K562 (cell line): ENCODE measurements at regions not wholly inside any gene's neighbourhood (a gene's known extent, or its start where the extent isn't known, plus 50 kb on each side); places are given as distances from the start of the nearest gene placed in this dataset.

Source experiments
- BRD9 ChIP-seq: fragments of 450-650 bp; IDR thresholded peaks from 2 replicates; pipeline ENCODE4 v1.6.1; 2018; ENCODE audit warnings: low read depth; ENCODE audit not compliant: partially characterized antibody
- ESRRB ChIP-seq: fragments of 250-450 bp; sonication (Bioruptor Pico); IDR thresholded peaks from 2 replicates; pipeline ENCODE4 v1.5.0; 2020; ENCODE audit warnings: mild to moderate bottlenecking, moderate library complexity, borderline replicate concordance
- GTF2B ChIP-seq: IDR thresholded peaks from 2 replicates; pipeline ENCODE4 v1.6.1; 2011; ENCODE audit not compliant: insufficient read length; ENCODE audit errors: extremely low read depth
- JUN ChIP-seq, 2 experiments: sonication (generic) in 1 of 2; formaldehyde crosslinking in 1 of 2; IDR thresholded peaks; 2 replicates each; pipeline versions ENCODE4 v1.6.1 to v1.8.0; 2012 to 2022; ENCODE audit warnings: borderline replicate concordance in 2 of 2, mild to moderate bottlenecking in 2 of 2, improper control_type of control experiment in 1 of 2, low read depth in 1 of 2, low read length in 1 of 2, missing genetic modification reagents in 1 of 2
- PHB2 ChIP-seq: fragments of 450-650 bp; IDR thresholded peaks from 2 replicates; pipeline ENCODE4 v1.6.1; 2017; ENCODE audit warnings: low read depth
- RBM17 ChIP-seq: fragments of 200-400 bp; formaldehyde crosslinking; IDR thresholded peaks from 2 replicates; pipeline ENCODE4 v1.6.1; 2017; ENCODE audit warnings: low read depth, mild to moderate bottlenecking, low read length, borderline replicate concordance
- RCOR1 ChIP-seq, 2 experiments: IDR thresholded peaks; 2 replicates each; pipeline ENCODE4 v1.6.1; 2012; ENCODE audit warnings: low read depth in 2 of 2, low read length in 2 of 2, borderline replicate concordance in 1 of 2, improper control_type of control experiment in 1 of 2
- RREB1 ChIP-seq: fragments of 250-450 bp; sonication (Bioruptor Pico); IDR thresholded peaks from 2 replicates; pipeline ENCODE4 v1.4.0; 2020
- YY1 ChIP-seq, 3 experiments: IDR thresholded peaks; 2 replicates each; pipeline ENCODE4 v1.6.1; 2011; ENCODE audit warnings: low read length in 2 of 3, mild to moderate bottlenecking in 2 of 3, moderate library complexity in 2 of 3, borderline replicate concordance in 1 of 3, control low read depth in 1 of 3, low read depth in 1 of 3; ENCODE audit not compliant: insufficient read depth in 3 of 3, insufficient replicate concordance in 2 of 3, control insufficient read depth in 1 of 3, insufficient read length in 1 of 3; ENCODE audit errors: extremely low read depth in 1 of 3
- ZBTB26 ChIP-seq: fragments of 450-650 bp; formaldehyde crosslinking; IDR thresholded peaks from 2 replicates; pipeline ENCODE4 v1.4.0; 2022; ENCODE audit warnings: missing genetic modification characterization
- ZKSCAN1 ChIP-seq: fragments of 150-350 bp; IDR thresholded peaks from 2 replicates; pipeline ENCODE4 v1.6.1; 2016; ENCODE audit warnings: low read depth, low read length
- ZMIZ1 ChIP-seq, 2 experiments: fragments of 150-350 bp in 1 of 2; IDR thresholded peaks; 2 replicates each; pipeline ENCODE4 v1.6.1; 2012 to 2016; ENCODE audit warnings: low read depth in 2 of 2, low read length in 2 of 2, mild to moderate bottlenecking in 1 of 2, moderate library complexity in 1 of 2
- TF ChIP-seq, protein P1 (sequence below): fragments of 250-450 bp; sonication (Bioruptor Pico); IDR thresholded peaks from 2 replicates; pipeline ENCODE4 v1.4.0; 2020; ENCODE audit warnings: mild to moderate bottlenecking

DNA sequence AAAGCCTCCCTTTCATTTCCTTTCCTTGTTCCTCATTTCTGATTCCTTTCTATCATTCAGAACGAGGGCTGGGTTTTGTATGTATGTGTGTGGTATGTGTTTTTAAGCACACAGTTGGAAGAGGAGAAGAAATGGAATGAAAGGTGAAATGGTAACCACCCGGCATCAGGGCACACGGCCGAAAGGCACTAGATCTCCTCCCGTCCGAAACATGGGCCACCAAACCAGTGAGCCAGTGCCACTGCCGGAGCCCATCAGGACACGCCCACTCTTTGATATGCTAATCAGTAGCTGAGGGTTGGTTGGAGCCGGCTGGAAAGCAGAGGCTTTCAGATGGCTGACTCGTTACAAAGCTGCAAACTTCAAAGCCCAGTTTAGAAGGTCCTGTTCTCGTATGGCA lies 228.6 kb upstream of the JARID2 start (continued):
- TF ChIP-seq, protein P1, sequence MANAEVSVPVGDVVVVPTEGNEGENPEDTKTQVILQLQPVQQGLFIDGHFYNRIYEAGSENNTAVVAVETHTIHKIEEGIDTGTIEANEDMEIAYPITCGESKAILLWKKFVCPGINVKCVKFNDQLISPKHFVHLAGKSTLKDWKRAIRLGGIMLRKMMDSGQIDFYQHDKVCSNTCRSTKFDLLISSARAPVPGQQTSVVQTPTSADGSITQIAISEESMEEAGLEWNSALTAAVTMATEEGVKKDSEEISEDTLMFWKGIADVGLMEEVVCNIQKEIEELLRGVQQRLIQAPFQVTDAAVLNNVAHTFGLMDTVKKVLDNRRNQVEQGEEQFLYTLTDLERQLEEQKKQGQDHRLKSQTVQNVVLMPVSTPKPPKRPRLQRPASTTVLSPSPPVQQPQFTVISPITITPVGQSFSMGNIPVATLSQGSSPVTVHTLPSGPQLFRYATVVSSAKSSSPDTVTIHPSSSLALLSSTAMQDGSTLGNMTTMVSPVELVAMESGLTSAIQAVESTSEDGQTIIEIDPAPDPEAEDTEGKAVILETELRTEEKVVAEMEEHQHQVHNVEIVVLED = 0 out of 2 replicates have a peak, but pooled peaks have one; percentile 10
- TF ChIP-seq ZKSCAN1 (0 out of 2 replicates have a peak, but pooled peaks have one; percentile 26), RREB1 (0 out of 2 replicates have a peak, but pooled peaks have one; percentile 47), YY1 (IDR thresholded peaks at IDR 0.05; ENCODE audit: borderline replicate concordance in 1 of 3, control insufficient read depth in 1 of 3, extremely low read depth in 1 of 3, insufficient read depth in 3 of 3, insufficient read length in 1 of 3, insufficient replicate concordance in 2 of 3, low read depth in 1 of 3, low read length in 2 of 3) (peak in 1 of 3 experiments; percentile 23), ZMIZ1 (IDR thresholded peaks at IDR 0.05; ENCODE audit: low read depth in 2 of 2, low read length in 2 of 2) (no peak), RBM17 (no peak), BRD9 (peak; percentile 40), ESRRB (no peak), ZBTB26 (CRISPR knock-in tag) (no peak), GTF2B (no peak), RCOR1 (IDR thresholded peaks at IDR 0.05; ENCODE audit: borderline replicate concordance in 1 of 2, low read depth in 2 of 2, low read length in 2 of 2) (peak in 1 of 2 experiments; percentile 37; a peak in 1 of 4 replicates), JUN (IDR thresholded peaks at IDR 0.05; ENCODE audit: borderline replicate concordance, low read depth, low read length) (no peak), JUN (CRISPR knock-in tag; IDR thresholded peaks at IDR 0.05; ENCODE audit: borderline replicate concordance) (no peak), PHB2 (no peak)
